DMS153 treated with DMSO at 0.1 percent for 48 hours (cell line): ENCODE measurements at regions not wholly inside any gene's neighbourhood (a gene's known extent, or its start where the extent isn't known, plus 50 kb on each side); places are given as distances from the start of the nearest gene placed in this dataset.

ENCODE experiments used
- DNase-seq: peaks from one replicate; lab custom pipeline; 2025; ENCODE audit not compliant: unreplicated experiment; lab: John Stamatoyannopoulos, UW

GRCh38 chr5:161235569-161235968 is 311.0 kb downstream of the GABRB2 start:
- DNase-seq: no peak

GRCh38 chr5:161233553-161233952 is 313.0 kb downstream of the GABRB2 start:
- DNase-seq: no peak

- no peak for DNase-seq
Observed at GRCh38 chr5:161230221-161230620, 316.3 kb downstream of the GABRB2 start.

DNA sequence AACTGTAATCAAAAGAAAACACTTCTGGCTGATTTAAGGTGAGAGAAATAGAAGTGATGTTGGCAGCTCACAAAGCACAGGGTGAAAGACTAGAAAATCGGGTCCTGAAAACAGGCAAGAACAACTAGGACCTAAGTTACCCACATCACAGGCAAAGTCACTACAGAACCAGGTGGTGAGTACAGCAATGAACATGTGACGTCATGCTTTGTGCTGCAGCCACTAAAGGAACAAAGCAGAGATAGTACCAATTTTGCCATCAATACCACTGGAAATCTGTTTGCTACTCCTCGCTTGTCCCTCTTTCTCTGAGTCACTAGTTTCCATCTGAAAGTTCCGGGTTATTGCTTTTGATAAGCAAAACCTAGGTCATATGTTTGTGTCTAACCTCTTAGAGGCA is 326.7 kb downstream of the GABRB2 start:
- DNase-seq: no peak

DNA sequence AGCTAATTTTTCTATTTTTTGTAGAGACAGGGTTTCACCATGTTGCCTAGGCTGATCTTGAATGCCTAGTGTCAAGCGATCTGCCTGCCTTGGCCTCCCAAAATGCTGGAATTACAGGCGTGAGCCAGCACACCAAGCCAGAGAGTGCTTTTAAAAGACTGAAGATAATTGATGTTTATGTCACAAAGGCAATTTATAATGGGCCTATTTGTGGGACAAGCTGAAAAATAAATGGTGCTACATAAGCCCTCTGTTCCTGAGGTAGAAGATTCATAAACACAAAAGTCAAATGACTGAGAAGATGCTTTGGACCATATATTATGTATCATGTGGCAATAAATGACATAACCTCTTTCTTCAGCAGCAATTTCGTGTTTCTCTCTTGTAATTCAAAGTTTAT is 329.6 kb downstream of the GABRB2 start:
- DNase-seq: no peak

DNA sequence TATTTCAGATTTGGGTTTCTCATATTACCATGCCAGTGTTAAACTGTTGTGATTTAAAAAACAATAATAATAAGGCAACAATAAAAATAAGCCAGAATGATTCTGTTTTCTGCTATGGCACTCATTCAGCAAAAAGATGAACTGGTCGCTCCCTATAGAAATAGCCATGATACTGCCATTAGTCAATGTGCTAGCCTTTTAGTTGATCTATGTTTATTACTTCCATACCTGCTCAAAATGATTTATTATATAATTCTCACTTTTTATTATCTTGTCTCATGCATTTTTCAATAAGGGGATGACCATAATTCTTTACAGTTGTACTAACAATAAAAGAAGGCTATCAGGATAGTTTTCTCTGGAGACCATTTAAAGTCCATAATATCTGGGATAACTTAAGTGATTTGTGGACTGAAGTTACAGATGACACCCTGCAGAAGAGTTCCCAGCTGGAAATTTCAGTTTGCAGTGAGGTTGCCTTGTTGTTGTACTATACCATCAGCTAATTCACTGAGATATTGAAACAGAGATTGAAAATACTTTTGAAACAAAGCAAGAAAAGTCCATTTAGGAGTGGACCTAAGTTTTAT is 334.3 kb downstream of the GABRB2 start:
- no peak for DNase-seq

GRCh38 chr5:161201558-161201957 is 345.0 kb downstream of the GABRB2 start:
- no peak for DNase-seq

GRCh38 chr5:161190778-161191177 is 338.8 kb upstream of the ATP10B start:
- no peak for DNase-seq

DNA sequence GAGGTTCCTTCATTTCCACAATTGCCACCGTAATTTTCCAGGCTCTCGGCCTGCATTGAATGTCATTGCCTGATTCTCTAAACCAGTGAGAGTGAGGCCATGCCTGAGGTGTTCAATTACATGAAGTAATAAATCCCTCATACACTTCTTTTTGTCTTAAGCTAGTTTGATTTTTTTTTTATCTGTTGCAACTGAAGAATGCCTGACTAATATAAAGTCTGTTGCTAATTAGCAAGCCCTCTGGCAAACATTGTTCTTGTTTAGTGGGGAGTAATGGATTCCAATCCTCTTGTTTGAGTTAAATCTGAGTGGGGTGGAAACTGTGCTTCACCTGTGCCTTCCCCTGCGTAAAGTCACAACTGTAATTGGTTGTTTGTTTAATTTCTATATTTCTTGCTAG is 338.1 kb upstream of the ATP10B start:
- DNase-seq: no peak

DNA sequence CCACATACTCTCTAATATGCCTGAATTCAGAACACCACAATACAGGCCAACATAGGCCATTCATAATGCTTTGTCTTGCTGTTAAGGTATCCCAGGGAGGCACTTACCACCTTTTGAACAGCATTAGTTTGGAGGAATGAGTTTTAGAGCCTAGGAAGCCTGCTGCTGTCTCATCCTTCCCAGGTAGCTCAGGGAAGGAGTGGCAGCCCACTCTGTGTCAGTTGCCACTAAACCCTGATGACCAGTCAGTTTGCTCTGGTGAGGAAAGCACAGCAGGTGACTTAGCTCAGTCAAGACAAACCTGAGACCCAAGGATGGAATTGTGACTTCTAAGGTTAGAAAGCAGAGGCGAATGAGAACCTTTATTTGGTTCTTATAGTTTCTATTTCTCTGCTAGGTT is 337.4 kb upstream of the ATP10B start:
- DNase-seq: no peak

DNA sequence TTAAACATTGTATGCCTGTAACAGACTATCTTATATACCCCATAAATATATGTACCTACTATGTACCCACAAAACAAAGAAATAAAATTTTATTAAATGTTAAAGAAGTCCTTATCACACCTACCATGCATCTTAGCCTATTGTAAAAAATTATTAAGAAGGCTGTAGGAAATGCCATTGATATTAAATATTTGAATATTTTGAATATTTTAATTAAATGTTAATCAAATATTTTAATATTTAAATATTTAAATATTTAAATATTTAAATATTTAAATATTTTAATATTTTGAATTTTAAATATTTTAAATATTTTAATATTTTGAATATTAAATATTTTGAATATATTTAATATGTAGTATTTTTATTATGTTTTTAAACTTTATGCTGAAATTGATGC is 331.5 kb upstream of the ATP10B start:
- DNase-seq: no peak

- no peak for DNase-seq
Observed at GRCh38 chr5:161176221-161176620, 324.2 kb upstream of the ATP10B start.

DNA sequence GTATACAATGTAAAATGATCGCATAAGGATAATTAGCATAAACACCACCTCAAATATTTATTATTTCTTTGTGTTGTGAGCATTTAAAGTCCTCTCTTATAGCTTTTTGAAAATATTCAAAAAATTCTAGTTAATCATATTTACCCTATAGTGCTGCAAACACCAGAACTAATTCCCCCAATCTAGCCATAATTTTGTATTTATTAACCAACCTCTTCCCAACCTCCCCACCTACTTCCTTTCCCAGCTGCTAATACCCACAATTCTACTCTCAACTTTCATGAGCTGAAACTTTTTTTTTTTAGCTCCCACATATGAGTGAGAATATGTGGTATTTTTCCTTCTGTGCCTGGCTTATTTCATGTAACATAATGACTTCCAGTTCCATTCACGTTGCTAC is 317.8 kb upstream of the ATP10B start:
- no peak for DNase-seq

- DNase-seq: peak; percentile 4
Observed at GRCh38 chr5:161167016-161167767, 315.2 kb upstream of the ATP10B start.

- DNase-seq: no peak
Observed at GRCh38 chr5:161165998-161166660, 314.1 kb upstream of the ATP10B start.

DNA sequence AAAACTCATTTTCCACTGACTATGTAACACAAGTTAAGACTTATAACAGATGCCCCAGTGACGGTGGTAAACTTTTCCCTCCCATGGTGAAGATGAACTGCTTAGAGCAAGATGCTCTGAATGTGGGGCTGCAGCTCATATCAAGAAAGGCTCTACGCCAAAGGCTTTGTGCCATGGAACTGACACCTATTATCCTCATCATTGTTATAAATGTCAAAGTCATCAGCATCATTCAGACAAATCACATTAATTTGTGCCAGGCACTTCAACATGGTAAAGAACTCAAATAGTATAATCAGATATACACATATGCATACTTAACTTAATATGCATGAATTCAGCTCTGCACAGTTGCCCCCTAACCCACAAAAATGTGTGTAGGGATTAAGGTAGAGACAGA is 305.9 kb upstream of the ATP10B start:
- no peak for DNase-seq

DNA sequence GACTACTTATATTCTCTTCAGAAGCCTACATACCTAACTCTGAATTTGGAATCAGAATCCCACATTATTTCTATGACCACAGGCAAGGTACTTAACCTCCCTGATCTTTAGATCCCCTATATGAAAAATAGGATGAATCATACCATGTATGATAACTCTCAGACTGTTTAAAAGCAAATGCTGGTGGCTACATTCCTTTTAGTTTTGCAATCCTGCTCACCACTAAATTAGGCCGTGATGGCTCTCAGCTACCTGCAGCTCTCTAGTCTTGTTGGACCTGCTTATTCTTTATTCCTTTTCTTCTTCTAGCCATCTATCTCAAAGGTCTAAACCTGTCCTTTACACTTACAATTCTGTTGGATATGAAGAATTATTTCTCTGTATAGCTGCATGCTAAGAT is 303.4 kb upstream of the ATP10B start:
- DNase-seq: no peak

GRCh38 chr5:161152415-161152940 is 300.5 kb upstream of the ATP10B start:
- DNase-seq: no peak

DNA sequence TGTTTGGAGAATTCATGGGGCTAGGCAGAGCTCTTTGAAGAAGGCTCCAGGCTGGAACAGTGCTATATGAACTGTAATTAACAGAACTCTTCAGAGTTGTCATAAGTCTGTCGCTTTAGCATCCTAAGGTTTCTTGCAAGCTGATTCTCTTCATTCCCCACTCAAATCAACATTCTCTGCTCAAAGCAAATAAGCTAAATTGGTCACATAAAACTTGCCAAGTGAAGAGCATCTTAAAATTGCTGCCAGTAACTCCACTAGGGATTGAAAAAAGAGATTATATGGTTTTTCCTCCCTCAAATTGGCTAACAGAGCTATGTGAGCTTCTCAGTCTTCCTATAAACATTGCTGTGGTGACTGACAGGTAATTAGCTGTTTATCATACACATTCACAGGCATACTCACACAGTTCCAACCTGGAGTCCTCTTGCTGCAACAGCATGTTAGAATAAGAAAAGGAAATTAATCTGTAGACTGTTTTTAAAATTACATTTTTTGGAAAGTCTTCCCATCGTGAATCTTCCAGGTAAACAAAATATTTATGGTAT is 298.5 kb upstream of the ATP10B start:
- no peak for DNase-seq

GRCh38 chr5:161149078-161149477 is 297.1 kb upstream of the ATP10B start:
- DNase-seq: no peak

GRCh38 chr5:161138751-161139455 is 286.9 kb upstream of the ATP10B start:
- DNase-seq: no peak
